Smooth muscle cell (in vitro differentiated cells): ENCODE measurements at regions not wholly inside any gene's neighbourhood (a gene's known extent, or its start where the extent isn't known, plus 50 kb on each side); places are given as distances from the start of the nearest gene placed in this dataset.

Experiments
- DNase-seq: peaks from one replicate; lab custom pipeline; 2025; ENCODE audit not compliant: unreplicated experiment; lab: John Stamatoyannopoulos, UW
- H2AFZ ChIP-seq: fragments of 200-600 bp; sonication (generic); 2 replicates; pipeline ENCODE4 v1.6.0; 2016; ENCODE audit warnings: antibody characterized with exemption, low read depth, mild to moderate bottlenecking
- H3F3A ChIP-seq: fragments of 200-600 bp; sonication (generic); 2 replicates; pipeline ENCODE4 v1.6.0; 2017; ENCODE audit warnings: antibody characterized with exemption, low read depth
- H3K27ac ChIP-seq: fragments of 200-600 bp; sonication (generic); 2 replicates; pipeline ENCODE4 v1.5.1; 2016; ENCODE audit warnings: low read depth, mild to moderate bottlenecking
- H3K27me3 ChIP-seq: fragments of 200-600 bp; sonication (generic); 2 replicates; pipeline ENCODE4 v1.6.1; 2016; ENCODE audit warnings: low read depth, mild to moderate bottlenecking
- H3K36me3 ChIP-seq: fragments of 200-600 bp; sonication (generic); 2 replicates; pipeline ENCODE4 v1.5.1; 2016; ENCODE audit warnings: low read depth
- H3K4me1 ChIP-seq: fragments of 200-600 bp; sonication (generic); 2 replicates; pipeline ENCODE4 v1.5.1; 2016; ENCODE audit warnings: low read depth
- H3K4me2 ChIP-seq: fragments of 200-600 bp; sonication (generic); 2 replicates; pipeline ENCODE4 v1.6.0; 2016; ENCODE audit warnings: mild to moderate bottlenecking
- H3K4me3 ChIP-seq: fragments of 200-600 bp; sonication (generic); 2 replicates; pipeline ENCODE4 v1.5.1; 2016; ENCODE audit warnings: mild to moderate bottlenecking
- H3K79me2 ChIP-seq: fragments of 200-600 bp; sonication (generic); 2 replicates; pipeline ENCODE4 v1.6.0; 2016; ENCODE audit warnings: low read depth, mild to moderate bottlenecking
- H3K9ac ChIP-seq: fragments of 200-600 bp; sonication (generic); 2 replicates; pipeline ENCODE4 v1.6.0; 2016; ENCODE audit warnings: low read depth
- H3K9me3 ChIP-seq: fragments of 200-600 bp; sonication (generic); replicated peaks from 2 replicates; pipeline ENCODE4 v1.5.1; 2016; ENCODE audit warnings: low read depth
- H4K20me1 ChIP-seq: fragments of 200-600 bp; sonication (generic); 2 replicates; pipeline ENCODE4 v1.6.0; 2016; ENCODE audit warnings: low read depth
- WGBS: methylation state at CpG from one replicate; pipeline ENCODE4 v1.1.7; 2016; ENCODE audit warnings: low lambda C conversion rate; 5-methylcytosine and 5-hydroxymethylcytosine counted together
- TF ChIP-seq, protein P1 (sequence below): fragments of 200-600 bp; sonication (generic); IDR thresholded peaks from 2 replicates; pipeline ENCODE4 v1.5.1; 2017; ENCODE audit warnings: borderline replicate concordance, mild to moderate bottlenecking, antibody characterized with exemption; ENCODE audit not compliant: insufficient read depth, poor library complexity, severe bottlenecking

DNA sequence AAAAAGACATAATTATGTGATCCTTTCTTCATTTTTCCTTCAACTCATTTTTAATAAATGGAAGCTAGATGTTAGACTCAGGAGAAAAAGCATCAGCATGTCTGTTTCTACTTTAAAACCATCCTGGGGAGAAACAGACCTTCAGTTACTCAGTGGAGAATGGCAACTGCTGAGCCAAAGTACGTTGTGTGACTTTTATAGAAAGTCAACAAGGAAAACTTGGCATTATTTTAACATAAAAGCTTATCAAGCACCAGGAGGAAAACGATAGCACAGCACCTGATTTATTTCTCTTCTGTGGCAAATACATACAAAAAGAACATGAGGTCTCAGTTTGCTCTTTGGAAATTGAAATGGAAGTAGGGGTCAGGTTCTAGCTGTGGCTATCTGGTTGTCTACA is 115.3 kb upstream of the RIPOR2 start:
- 52% methylated on average over 2 of the region's 2 CpGs for WGBS
- TF ChIP-seq, protein P1, sequence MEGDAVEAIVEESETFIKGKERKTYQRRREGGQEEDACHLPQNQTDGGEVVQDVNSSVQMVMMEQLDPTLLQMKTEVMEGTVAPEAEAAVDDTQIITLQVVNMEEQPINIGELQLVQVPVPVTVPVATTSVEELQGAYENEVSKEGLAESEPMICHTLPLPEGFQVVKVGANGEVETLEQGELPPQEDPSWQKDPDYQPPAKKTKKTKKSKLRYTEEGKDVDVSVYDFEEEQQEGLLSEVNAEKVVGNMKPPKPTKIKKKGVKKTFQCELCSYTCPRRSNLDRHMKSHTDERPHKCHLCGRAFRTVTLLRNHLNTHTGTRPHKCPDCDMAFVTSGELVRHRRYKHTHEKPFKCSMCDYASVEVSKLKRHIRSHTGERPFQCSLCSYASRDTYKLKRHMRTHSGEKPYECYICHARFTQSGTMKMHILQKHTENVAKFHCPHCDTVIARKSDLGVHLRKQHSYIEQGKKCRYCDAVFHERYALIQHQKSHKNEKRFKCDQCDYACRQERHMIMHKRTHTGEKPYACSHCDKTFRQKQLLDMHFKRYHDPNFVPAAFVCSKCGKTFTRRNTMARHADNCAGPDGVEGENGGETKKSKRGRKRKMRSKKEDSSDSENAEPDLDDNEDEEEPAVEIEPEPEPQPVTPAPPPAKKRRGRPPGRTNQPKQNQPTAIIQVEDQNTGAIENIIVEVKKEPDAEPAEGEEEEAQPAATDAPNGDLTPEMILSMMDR, result no peak
- no peak for DNase-seq
- Histone ChIP-seq H3K4me1 (peaks cover 11% of the 10 kb centered on the region), H3K9me3 (no peaks in the 10 kb centered on the region), H3K27me3 (no peaks in the 10 kb centered on the region), H3K79me2 (no peaks in the 10 kb centered on the region), H3K4me3 (no peak overlapping the region), H3F3A (peaks cover 26% of the 10 kb centered on the region), H3K27ac (peak overlapping the region; percentile 96), H3K36me3 (no peaks in the 10 kb centered on the region), H3K9ac (peak overlapping the region; percentile 7), H3K4me2 (peak overlapping the region; percentile 66), H2AFZ (peak overlapping the region; percentile 1), H4K20me1 (no peaks in the 10 kb centered on the region)

DNA sequence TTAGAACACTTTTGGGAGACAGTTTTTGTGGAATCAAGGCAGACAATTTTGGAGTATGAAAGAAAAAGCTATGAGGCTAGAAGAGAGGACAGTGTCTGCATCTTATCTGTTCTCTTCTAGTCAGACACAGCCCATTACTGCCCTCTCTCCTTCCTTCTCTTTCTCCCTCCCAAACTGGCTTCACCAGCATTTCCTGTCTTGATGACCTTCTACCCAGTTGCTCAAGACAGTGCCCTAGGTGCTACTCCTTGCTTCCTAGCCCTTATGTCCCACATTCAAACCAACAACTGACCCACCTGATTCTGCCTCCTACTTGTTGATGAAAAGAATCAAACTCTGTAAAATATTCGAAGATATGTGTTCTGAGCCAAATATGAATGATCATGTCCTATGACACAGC is 116.4 kb upstream of the RIPOR2 start:
- no peak for DNase-seq
- no peaks in the 10 kb centered on the region for H3K36me3 ChIP-seq
- no peaks in the 10 kb centered on the region for H4K20me1 ChIP-seq
- H3K79me2 ChIP-seq, result no peaks in the 10 kb centered on the region
- H3K9me3 ChIP-seq, result no peaks in the 10 kb centered on the region
- 94% methylated on average over 1 of the region's 1 CpG for WGBS
- H2AFZ ChIP-seq, result peak overlapping the region; percentile 27
- no peaks in the 10 kb centered on the region for H3K27me3 ChIP-seq
- peaks cover 11% of the 10 kb centered on the region for H3K4me1 ChIP-seq
- H3K4me2 ChIP-seq, result peak overlapping the region; percentile 66
- TF ChIP-seq, protein P1, result no peak
- no peak overlapping the region for H3K4me3 ChIP-seq
- H3K27ac ChIP-seq, result peak overlapping the region; percentile 96
- H3F3A ChIP-seq, result peaks cover 26% of the 10 kb centered on the region
- H3K9ac ChIP-seq, result no peak overlapping the region

DNA sequence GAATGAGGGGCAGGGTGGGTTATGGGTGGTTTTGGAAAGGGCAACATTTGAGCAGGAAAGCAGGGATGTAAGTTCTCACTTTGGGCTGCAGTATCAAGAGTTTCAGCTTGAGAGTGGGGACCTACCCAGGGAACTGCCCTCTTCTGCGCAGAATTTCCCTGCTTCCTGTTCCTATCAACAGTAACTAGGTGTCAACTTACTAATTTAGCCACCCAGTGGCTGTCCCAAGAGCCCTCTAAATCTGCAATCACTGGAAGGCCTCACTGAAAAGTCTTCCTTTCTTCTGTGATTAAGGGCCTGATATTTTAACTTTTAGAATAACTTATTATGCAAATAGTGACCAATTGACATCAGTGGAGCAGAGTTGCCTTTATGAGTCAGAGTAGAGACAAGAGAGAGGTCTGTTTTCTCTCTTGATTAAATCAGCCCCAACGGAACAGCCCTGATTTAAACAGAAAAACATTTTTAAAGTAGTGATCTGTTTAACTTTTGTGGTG is 118.2 kb upstream of the RIPOR2 start:
- Histone ChIP-seq H3K79me2 (no peaks in the 10 kb centered on the region), H3K9ac (peak overlapping the region; percentile 81), H3K36me3 (no peaks in the 10 kb centered on the region), H3K4me3 (no peak overlapping the region), H3K4me1 (peaks cover 11% of the 10 kb centered on the region), H3K27ac (peak overlapping the region; percentile 96), H3K9me3 (no peaks in the 10 kb centered on the region), H3K27me3 (no peaks in the 10 kb centered on the region), H3K4me2 (peak overlapping the region; percentile 69), H3F3A (peaks cover 26% of the 10 kb centered on the region), H2AFZ (peak overlapping the region; percentile 6), H4K20me1 (no peaks in the 10 kb centered on the region)
- 8% methylated on average over 2 of the region's 2 CpGs for WGBS
- TF ChIP-seq, protein P1, result no peak
- no peak for DNase-seq

DNA sequence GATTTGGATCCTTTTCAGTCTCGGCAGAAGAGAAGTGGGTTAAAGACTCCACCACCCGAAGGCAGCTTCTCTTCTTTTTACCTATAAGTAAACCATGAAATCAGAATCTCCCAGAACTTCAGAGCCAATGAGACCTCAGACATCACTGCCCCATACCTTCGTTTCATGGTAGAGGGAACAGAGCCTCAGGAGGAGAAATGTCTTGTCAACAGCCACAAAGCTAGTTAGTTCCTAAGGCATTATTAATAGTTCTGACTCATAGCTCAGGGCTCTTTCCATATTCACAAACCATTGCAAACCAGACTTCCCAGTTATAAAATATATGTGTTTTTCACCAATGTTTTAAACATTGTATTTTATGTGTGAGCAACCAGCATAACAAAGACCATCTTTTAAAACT is 118.7 kb upstream of the RIPOR2 start:
- no peaks in the 10 kb centered on the region for H3K36me3 ChIP-seq
- peak overlapping the region; percentile 69 for H3K4me2 ChIP-seq
- no peaks in the 10 kb centered on the region for H3K27me3 ChIP-seq
- peaks cover 11% of the 10 kb centered on the region for H3K4me1 ChIP-seq
- no peak overlapping the region for H3K4me3 ChIP-seq
- 12% methylated on average over 3 of the region's 3 CpGs for WGBS
- H3K27ac ChIP-seq, result peak overlapping the region; percentile 96
- peak overlapping the region; percentile 6 for H2AFZ ChIP-seq
- no peak for DNase-seq
- H3K79me2 ChIP-seq, result no peaks in the 10 kb centered on the region
- H4K20me1 ChIP-seq, result no peaks in the 10 kb centered on the region
- H3K9ac ChIP-seq, result peak overlapping the region; percentile 81
- no peaks in the 10 kb centered on the region for H3K9me3 ChIP-seq
- peaks cover 26% of the 10 kb centered on the region for H3F3A ChIP-seq
- TF ChIP-seq, protein P1, result no peak
